Activated CD4-positive, alpha-beta T cell treated with anti-CD3 and anti-CD28 coated beads, Interleukin-2, amount 10 ng/mL, durations not matched to agents 7 days and 5 days (primary cell): ENCODE measurements at regions not wholly inside any gene's neighbourhood (a gene's known extent, or its start where the extent isn't known, plus 50 kb on each side); places are given as distances from the start of the nearest gene placed in this dataset.

Source experiments
- CTCF ChIA-PET: fragments of 350-600 bp; sonication (Branson Sonifier 250); formaldehyde crosslinking; loops from one replicate; lab custom pipeline; 2021; ENCODE audit warnings: antibody characterized with exemption; lab: Charles Lee
- POLR2A ChIA-PET: fragments of 350-600 bp; sonication (Branson Sonifier 250); formaldehyde crosslinking; loops from one replicate; lab custom pipeline; 2021; ENCODE audit warnings: antibody characterized with exemption; lab: Charles Lee
- DNase-seq: peaks from one replicate; pipeline ENCODE4 v3.0.0-alpha.2; 2020
- H3K27ac Mint-ChIP-seq: one replicate; pipeline ENCODE4 v1.8.0; 2021; ENCODE audit warnings: mild to moderate bottlenecking, moderate library complexity, mixed read lengths
- H3K27me3 Mint-ChIP-seq: one replicate; pipeline ENCODE4 v1.8.0; 2021; ENCODE audit warnings: mixed read lengths
- H3K36me3 Mint-ChIP-seq: one replicate; pipeline ENCODE4 v1.8.0; 2021; ENCODE audit warnings: low read depth, mixed read lengths
- H3K4me1 Mint-ChIP-seq: one replicate; pipeline ENCODE4 v1.8.0; 2021; ENCODE audit warnings: mixed read lengths
- H3K4me3 Mint-ChIP-seq: one replicate; pipeline ENCODE4 v1.8.0; 2021; ENCODE audit warnings: mild to moderate bottlenecking, moderate library complexity, mixed read lengths
- H3K9me3 Mint-ChIP-seq: one replicate; pipeline ENCODE4 v1.8.0; 2021; ENCODE audit warnings: mixed read lengths

- POLR2A ChIA-PET: no interaction called here
These were observed 53.2 kb upstream of the SPTLC3 start for GRCh38 chr20:12955611-12956010.

GRCh38 chr20:12956303-12956702 is 52.5 kb upstream of the SPTLC3 start:
- no peaks in the 10 kb centered on the region for H3K9me3 Mint-ChIP-seq
- DNase-seq: no peak

More at GRCh38 chr20:12955611-12956010, 53.2 kb upstream of the SPTLC3 start:
- H3K36me3 Mint-ChIP-seq: no peaks in the 10 kb centered on the region
- CTCF ChIA-PET: no interaction called here
- no peaks in the 10 kb centered on the region for H3K4me1 Mint-ChIP-seq
- H3K27ac Mint-ChIP-seq: no peak overlapping the region
- no peak overlapping the region for H3K4me3 Mint-ChIP-seq
- DNase-seq: no peak
- no peaks in the 10 kb centered on the region for H3K9me3 Mint-ChIP-seq
- H3K27me3 Mint-ChIP-seq: peaks cover 1% of the 10 kb centered on the region

GRCh38 chr20:12957968-12958367 is 50.8 kb upstream of the SPTLC3 start:
- Mint-ChIP-seq H3K27me3 (peaks cover 1% of the 10 kb centered on the region), H3K4me3 (no peak overlapping the region), H3K27ac (no peak overlapping the region), H3K4me1 (no peaks in the 10 kb centered on the region), H3K36me3 (no peaks in the 10 kb centered on the region), H3K9me3 (no peaks in the 10 kb centered on the region)
- DNase-seq: no peak
- ChIA-PET CTCF (no interaction called here), POLR2A (no interaction called here)

More at GRCh38 chr20:12956303-12956702, 52.5 kb upstream of the SPTLC3 start:
- no peaks in the 10 kb centered on the region for H3K4me1 Mint-ChIP-seq
- H3K36me3 Mint-ChIP-seq: no peaks in the 10 kb centered on the region
- POLR2A ChIA-PET: no interaction called here
- H3K27me3 Mint-ChIP-seq: peaks cover 1% of the 10 kb centered on the region
- CTCF ChIA-PET: no interaction called here
- no peak overlapping the region for H3K27ac Mint-ChIP-seq
- no peak overlapping the region for H3K4me3 Mint-ChIP-seq
